Fibroblast of pulmonary artery (primary cell): ENCODE measurements at regions not wholly inside any gene's neighbourhood (a gene's known extent, or its start where the extent isn't known, plus 50 kb on each side); places are given as distances from the start of the nearest gene placed in this dataset.

Experiments
- DNase-seq: peaks from one replicate; pipeline ENCODE4 v3.0.0-alpha.2; 2010; ENCODE audit warnings: low read depth
- H3K4me3 ChIP-seq: replicated peaks from 2 replicates; pipeline ENCODE4 v1.5.1; 2011; ENCODE audit warnings: low read depth, mild to moderate bottlenecking, control low read depth, low read length, moderate library complexity
- CTCF ChIP-seq: IDR thresholded peaks from 2 replicates; pipeline ENCODE4 v1.5.1; 2011; ENCODE audit warnings: mild to moderate bottlenecking, control low read depth, low read length, inconsistent platforms; ENCODE audit errors: missing control alignments

DNA sequence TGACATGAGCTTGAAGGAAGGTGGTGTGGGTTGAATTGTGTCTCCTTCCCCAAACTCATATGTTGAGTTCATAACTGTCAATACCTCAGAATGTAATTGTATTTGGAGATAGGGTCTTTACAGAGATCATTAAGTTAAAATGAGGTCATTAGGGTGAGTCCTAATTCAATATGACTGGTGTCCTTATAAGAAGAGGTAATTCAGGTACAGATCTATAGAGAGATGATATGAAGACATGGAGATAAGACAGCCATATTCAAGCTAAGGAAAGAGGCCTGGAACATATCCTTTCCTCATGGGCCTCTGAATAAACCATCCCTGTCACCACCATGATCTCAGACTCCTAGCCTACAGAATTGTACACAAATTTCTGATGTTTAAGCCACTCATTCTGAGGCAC lies 514.7 kb upstream of the MGAT4C start:
- no peak for TF ChIP-seq CTCF
- no peak for DNase-seq
- H3K4me3 ChIP-seq, result no peak overlapping the region

- TF ChIP-seq CTCF, result no peak
- DNase-seq, result no peak
- no peak overlapping the region for H3K4me3 ChIP-seq
Measured at GRCh38 chr12:86748894-86749293, 492.7 kb upstream of the MGAT4C start.

DNA sequence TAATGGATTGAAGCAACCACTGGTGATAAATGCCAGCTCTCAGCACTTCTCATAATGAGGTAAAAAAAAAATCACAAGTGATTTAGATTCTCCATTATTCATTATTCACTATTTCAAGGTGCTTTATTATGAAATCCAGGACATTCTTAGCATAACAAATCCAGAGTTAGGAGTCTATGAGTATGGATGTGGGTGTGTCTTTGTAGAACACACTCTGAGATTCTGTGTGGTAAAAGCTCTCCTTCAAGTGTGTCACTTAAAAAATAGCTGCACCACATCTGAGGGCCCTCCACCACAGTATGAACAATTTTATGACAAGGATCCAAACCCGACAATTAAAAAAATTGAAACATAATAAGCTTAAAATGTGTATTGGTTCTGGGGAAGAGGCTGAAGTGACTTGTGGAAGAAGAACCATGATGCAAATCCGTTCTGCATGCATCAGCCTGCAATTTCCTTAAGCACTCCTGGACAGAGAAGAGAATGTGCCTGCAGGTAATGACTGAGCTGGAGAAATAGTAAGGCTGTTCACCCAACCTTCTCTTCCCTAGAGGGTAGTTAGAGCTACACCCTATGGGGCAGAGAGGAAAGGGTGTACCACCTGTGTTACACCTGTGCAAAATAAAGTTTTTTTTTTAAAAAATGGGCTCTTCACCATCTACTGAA lies 488.5 kb upstream of the MGAT4C start:
- no peak for DNase-seq
- no peak for TF ChIP-seq CTCF
- no peak overlapping the region for H3K4me3 ChIP-seq

- no peak for TF ChIP-seq CTCF
- no peak overlapping the region for H3K4me3 ChIP-seq
- DNase-seq, result no peak
Measured at GRCh38 chr12:86743875-86744536, 487.8 kb upstream of the MGAT4C start.

- no peak for DNase-seq
- no peak for TF ChIP-seq CTCF
- no peak overlapping the region for H3K4me3 ChIP-seq
Measured at GRCh38 chr12:86741531-86741930, 485.3 kb upstream of the MGAT4C start.

- no peak overlapping the region for H3K4me3 ChIP-seq
- DNase-seq, result no peak
- no peak for TF ChIP-seq CTCF
Measured at GRCh38 chr12:86735851-86736250, 479.7 kb upstream of the MGAT4C start.

DNA sequence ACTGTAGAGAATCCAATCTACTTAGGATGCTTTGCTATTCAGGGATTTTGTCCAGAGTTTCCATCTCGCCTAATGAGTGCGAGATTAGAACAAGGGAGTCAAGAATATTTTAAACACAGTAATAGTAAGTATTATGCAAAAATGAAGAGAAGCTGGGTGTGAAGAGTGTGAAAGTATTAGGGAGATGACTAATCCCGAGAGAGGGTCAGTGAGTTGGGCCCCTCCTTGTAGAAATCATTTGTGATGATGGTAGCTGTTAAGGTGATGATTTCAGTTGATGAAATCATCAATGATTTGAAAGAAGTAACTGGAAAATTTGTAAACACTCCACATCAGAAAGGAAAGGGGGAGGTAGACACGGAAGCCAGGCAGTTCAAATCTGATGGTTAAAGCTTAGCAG lies 478.9 kb upstream of the MGAT4C start:
- H3K4me3 ChIP-seq, result no peak overlapping the region
- no peak for TF ChIP-seq CTCF
- DNase-seq, result no peak
